ENCODE measurements at regions not wholly inside any gene's neighbourhood (a gene's known extent, or its start where the extent isn't known, plus 50 kb on each side); places are given as distances from the start of the nearest gene placed in this dataset.
A peak's percentile ranks its signal among the peaks of the same experiment; 100 is the strongest.

DNA sequence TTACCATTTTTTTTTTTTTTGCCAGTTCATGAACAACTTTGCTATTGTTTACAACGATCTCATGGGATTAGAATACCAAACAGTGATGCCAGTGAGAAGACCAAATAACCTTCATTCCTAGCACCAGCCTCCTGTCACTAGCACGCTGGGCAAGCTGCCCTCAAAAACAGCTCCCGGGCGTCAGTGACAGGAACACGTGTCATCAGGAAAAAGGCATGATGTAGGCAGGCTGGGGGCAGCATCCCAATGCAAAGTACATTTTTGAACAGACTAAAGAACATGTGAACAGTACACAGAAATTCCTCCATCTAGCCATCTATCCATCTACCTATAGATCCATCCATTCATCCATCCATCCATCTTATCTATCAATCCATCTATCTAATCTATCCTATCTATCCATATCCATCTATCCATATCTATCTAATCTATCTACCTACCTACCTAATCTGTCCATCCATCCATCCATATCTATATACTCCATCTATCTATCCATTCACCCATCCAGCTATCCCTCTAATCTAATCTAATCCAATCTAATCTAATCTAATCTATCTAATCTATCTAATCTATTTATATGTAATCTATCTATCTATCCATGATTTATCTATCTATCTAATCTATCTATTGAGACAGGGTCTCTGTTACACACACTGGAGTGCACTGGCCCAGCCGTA lies 378.5 kb downstream of the SHANK2 start:
- TF ChIP-seq CTCF (IDR thresholded peaks at IDR 0.05; ENCODE audit: extremely low read depth, low read depth, low read length): no peak
- no peaks in the 10 kb centered on the region for H4K20me1 ChIP-seq (ENCODE audit: insufficient read depth, low read length)
- no peaks in the 10 kb centered on the region for H3K27me3 ChIP-seq (ENCODE audit: insufficient read depth, low read length)
- no peak for DNase-seq (ENCODE audit: insufficient read length, low spot score, missing footprints)
- no peaks in the 10 kb centered on the region for H3K9me3 ChIP-seq (ENCODE audit: low read depth, low read length)
- H3K36me3 ChIP-seq (ENCODE audit: insufficient read depth, low read length): no peaks in the 10 kb centered on the region
- no peaks in the 10 kb centered on the region for H3K79me2 ChIP-seq (ENCODE audit: insufficient read depth, low read length)
- no peak overlapping the region for H3K4me3 ChIP-seq (ENCODE audit: insufficient read depth, low read length)
- H3K4me1 ChIP-seq (ENCODE audit: insufficient read depth, low read length): no peaks in the 10 kb centered on the region
- H3K27ac ChIP-seq (ENCODE audit: low read depth, low read length): no peak overlapping the region
- no peak overlapping the region for H2AFZ ChIP-seq (ENCODE audit: low read length)
- H3K4me2 ChIP-seq (ENCODE audit: insufficient read depth, low read length): no peak overlapping the region

DNA sequence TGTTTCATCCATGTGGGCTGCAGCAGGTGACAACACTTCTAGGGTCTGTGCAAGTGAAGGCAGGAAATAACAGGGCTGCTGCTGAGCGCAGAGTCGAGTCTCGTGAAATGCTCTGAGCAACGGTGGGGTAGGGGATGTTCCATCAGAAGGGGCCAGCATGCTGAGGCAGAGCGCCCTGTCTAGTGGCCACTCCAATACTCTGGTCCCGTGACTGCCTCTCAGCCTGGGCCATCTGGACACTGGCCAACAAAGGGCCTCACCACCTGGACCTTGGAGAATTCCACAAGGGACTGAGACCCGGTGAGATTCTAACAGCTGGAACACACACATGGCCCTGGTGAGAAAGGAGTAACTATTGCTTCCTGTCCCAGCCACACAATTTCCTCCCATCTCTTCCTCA lies 375.7 kb downstream of the SHANK2 start:
- TF ChIP-seq CTCF (IDR thresholded peaks at IDR 0.05; ENCODE audit: extremely low read depth, low read depth, low read length): no peak
- H3K4me3 ChIP-seq (ENCODE audit: insufficient read depth, low read length): no peak overlapping the region
- H3K4me1 ChIP-seq (ENCODE audit: insufficient read depth, low read length): no peaks in the 10 kb centered on the region
- no peak overlapping the region for H2AFZ ChIP-seq (ENCODE audit: low read length)
- H4K20me1 ChIP-seq (ENCODE audit: insufficient read depth, low read length): no peaks in the 10 kb centered on the region
- no peaks in the 10 kb centered on the region for H3K9me3 ChIP-seq (ENCODE audit: low read depth, low read length)
- no peaks in the 10 kb centered on the region for H3K27me3 ChIP-seq (ENCODE audit: insufficient read depth, low read length)
- H3K4me2 ChIP-seq (ENCODE audit: insufficient read depth, low read length): no peak overlapping the region
- no peaks in the 10 kb centered on the region for H3K79me2 ChIP-seq (ENCODE audit: insufficient read depth, low read length)
- no peaks in the 10 kb centered on the region for H3K36me3 ChIP-seq (ENCODE audit: insufficient read depth, low read length)
- DNase-seq (ENCODE audit: insufficient read length, low spot score, missing footprints): no peak
- H3K27ac ChIP-seq (ENCODE audit: low read depth, low read length): no peak overlapping the region

DNA sequence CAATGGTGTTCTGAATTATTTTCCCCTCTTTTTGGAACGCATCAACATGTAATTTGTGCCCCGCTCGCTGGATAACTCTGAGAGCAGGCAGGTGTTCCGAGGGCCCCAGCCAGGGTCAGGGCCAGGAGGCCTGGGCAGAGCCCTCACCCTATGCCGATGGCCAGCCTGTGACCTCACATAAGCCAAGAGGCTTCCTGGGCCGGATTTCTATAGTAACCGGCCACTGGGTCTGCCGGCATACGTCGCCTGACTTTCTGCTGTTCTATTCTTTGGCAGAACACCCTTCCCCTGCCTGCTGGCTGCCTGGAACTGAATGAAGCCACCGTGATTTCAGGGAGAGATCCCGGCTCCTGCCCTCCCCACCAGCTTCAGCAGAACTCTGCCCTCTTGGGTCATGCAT lies 375.2 kb downstream of the SHANK2 start:
- Histone ChIP-seq H3K27me3 (ENCODE audit: insufficient read depth, low read length) (no peaks in the 10 kb centered on the region), H3K36me3 (ENCODE audit: insufficient read depth, low read length) (no peaks in the 10 kb centered on the region), H3K79me2 (ENCODE audit: insufficient read depth, low read length) (no peaks in the 10 kb centered on the region), H2AFZ (ENCODE audit: low read length) (no peak overlapping the region), H3K27ac (ENCODE audit: low read depth, low read length) (no peak overlapping the region), H3K4me1 (ENCODE audit: insufficient read depth, low read length) (no peaks in the 10 kb centered on the region), H3K9me3 (ENCODE audit: low read depth, low read length) (no peaks in the 10 kb centered on the region), H4K20me1 (ENCODE audit: insufficient read depth, low read length) (no peaks in the 10 kb centered on the region), H3K4me3 (ENCODE audit: insufficient read depth, low read length) (no peak overlapping the region), H3K4me2 (ENCODE audit: insufficient read depth, low read length) (no peak overlapping the region)
- TF ChIP-seq CTCF (IDR thresholded peaks at IDR 0.05; ENCODE audit: extremely low read depth, low read depth, low read length): no peak
- DNase-seq (ENCODE audit: insufficient read length, low spot score, missing footprints): peak; percentile 41

DNA sequence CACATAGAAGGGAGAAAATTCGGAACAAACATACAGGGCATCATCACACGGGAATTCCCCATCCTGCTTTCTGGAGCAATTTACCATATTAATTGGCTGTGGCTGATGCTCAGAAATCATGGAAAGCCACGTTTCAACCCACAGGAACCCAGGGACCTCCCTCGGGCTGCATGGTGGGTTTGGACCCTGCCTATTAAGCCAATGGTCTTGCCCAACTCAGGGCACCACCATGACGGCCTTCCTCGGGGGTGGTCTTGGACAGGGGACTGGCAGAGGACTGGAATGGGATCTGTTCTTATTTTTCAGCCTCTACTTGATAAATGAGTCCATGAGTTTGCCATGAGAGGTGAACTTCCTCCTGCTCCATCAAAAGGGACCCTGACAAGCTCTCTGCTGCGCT lies 374.0 kb downstream of the SHANK2 start:
- no peaks in the 10 kb centered on the region for H3K4me1 ChIP-seq (ENCODE audit: insufficient read depth, low read length)
- H3K79me2 ChIP-seq (ENCODE audit: insufficient read depth, low read length): no peaks in the 10 kb centered on the region
- DNase-seq (ENCODE audit: insufficient read length, low spot score, missing footprints): no peak
- no peak overlapping the region for H3K27ac ChIP-seq (ENCODE audit: low read depth, low read length)
- H3K27me3 ChIP-seq (ENCODE audit: insufficient read depth, low read length): no peaks in the 10 kb centered on the region
- no peak overlapping the region for H2AFZ ChIP-seq (ENCODE audit: low read length)
- H3K9me3 ChIP-seq (ENCODE audit: low read depth, low read length): no peaks in the 10 kb centered on the region
- no peaks in the 10 kb centered on the region for H4K20me1 ChIP-seq (ENCODE audit: insufficient read depth, low read length)
- H3K4me2 ChIP-seq (ENCODE audit: insufficient read depth, low read length): no peak overlapping the region
- H3K36me3 ChIP-seq (ENCODE audit: insufficient read depth, low read length): no peaks in the 10 kb centered on the region
- no peak overlapping the region for H3K4me3 ChIP-seq (ENCODE audit: insufficient read depth, low read length)
- no peak for TF ChIP-seq CTCF (IDR thresholded peaks at IDR 0.05; ENCODE audit: extremely low read depth, low read depth, low read length)

Measured in osteoblast (primary cell).